ENCODE measurements at regions not wholly inside any gene's neighbourhood (a gene's known extent, or its start where the extent isn't known, plus 50 kb on each side); places are given as distances from the start of the nearest gene placed in this dataset.

DNA sequence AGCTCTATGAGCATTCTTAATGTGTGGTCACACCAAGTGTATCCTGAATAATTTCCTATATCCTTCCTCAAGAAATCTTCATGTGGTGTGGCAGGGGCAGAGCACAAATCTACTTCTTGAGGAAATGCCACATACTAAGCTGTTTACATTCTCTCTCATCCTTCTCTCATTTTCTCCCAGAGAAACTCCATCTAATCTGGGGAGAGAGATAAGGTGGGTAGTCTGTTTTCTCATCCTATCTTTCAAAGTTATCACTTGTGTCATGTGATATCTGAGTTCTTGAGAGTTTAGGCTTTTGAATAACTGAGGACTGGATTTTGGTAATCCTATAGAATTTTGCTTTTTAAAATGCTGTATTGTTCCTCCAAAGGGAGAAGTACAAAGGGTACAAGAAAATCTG lies 141.9 kb upstream of the LRRC7 start:
- no peaks in the 10 kb centered on the region for H4K20me1 ChIP-seq (ENCODE audit: insufficient read depth, low read length)
- H3K36me3 ChIP-seq (ENCODE audit: insufficient read depth, low read length), result no peaks in the 10 kb centered on the region
- no peak overlapping the region for H3K27ac ChIP-seq (ENCODE audit: low read depth, low read length, poor library complexity, severe bottlenecking)
- H3K9ac ChIP-seq (ENCODE audit: low read length), result no peak overlapping the region
- no peaks in the 10 kb centered on the region for H3F3A ChIP-seq (ENCODE audit: insufficient read depth, low read length)
- H3K4me1 ChIP-seq (ENCODE audit: insufficient read depth, low read length, severe bottlenecking), result no peaks in the 10 kb centered on the region
- no peak overlapping the region for H3K4me3 ChIP-seq (ENCODE audit: low read depth, low read length, poor library complexity, severe bottlenecking)
- no peak overlapping the region for H2AFZ ChIP-seq (ENCODE audit: low read length)
- no peaks in the 10 kb centered on the region for H3K9me2 ChIP-seq (ENCODE audit: low read depth, low read length)
- H3K4me2 ChIP-seq (ENCODE audit: low read length), result no peak overlapping the region
- H3K9me3 ChIP-seq (ENCODE audit: low read length), result no peaks in the 10 kb centered on the region
- TF ChIP-seq CTCF (IDR thresholded peaks at IDR 0.05; ENCODE audit: low read length), result no peak
- TF ChIP-seq EZH2 (IDR thresholded peaks at IDR 0.05; ENCODE audit: borderline replicate concordance, low read length), result no peak
- H3K79me2 ChIP-seq (ENCODE audit: insufficient read depth, low read length), result no peaks in the 10 kb centered on the region
- no peaks in the 10 kb centered on the region for H3K27me3 ChIP-seq (ENCODE audit: insufficient read depth, low read length)

DNA sequence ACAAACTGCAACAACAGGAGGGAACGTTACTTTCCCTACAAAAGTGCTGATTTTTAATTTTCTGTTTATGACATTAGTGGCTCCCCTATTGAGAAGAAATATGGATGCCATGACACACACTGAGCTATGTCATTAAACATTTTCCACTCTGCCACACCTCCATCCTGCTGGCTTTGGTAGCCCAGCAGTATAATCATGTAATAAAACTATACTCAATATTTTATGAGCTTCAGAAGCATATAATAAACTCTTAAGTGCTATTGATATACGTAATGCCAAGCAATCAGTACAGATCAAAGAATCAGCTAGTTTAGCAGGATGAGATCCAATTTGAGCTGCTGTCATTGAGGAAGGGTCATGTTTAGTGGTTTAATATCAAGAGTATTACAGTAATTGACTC lies 141.3 kb upstream of the LRRC7 start:
- no peak for TF ChIP-seq EZH2 (IDR thresholded peaks at IDR 0.05; ENCODE audit: borderline replicate concordance, low read length)
- Histone ChIP-seq H3K79me2 (ENCODE audit: insufficient read depth, low read length) (no peaks in the 10 kb centered on the region), H3K4me3 (ENCODE audit: low read depth, low read length, poor library complexity, severe bottlenecking) (no peak overlapping the region), H3K27me3 (ENCODE audit: insufficient read depth, low read length) (no peaks in the 10 kb centered on the region), H2AFZ (ENCODE audit: low read length) (no peak overlapping the region), H4K20me1 (ENCODE audit: insufficient read depth, low read length) (no peaks in the 10 kb centered on the region), H3K9ac (ENCODE audit: low read length) (no peak overlapping the region), H3K27ac (ENCODE audit: low read depth, low read length, poor library complexity, severe bottlenecking) (no peak overlapping the region), H3K4me1 (ENCODE audit: insufficient read depth, low read length, severe bottlenecking) (no peaks in the 10 kb centered on the region), H3K4me2 (ENCODE audit: low read length) (no peak overlapping the region), H3K9me3 (ENCODE audit: low read length) (no peaks in the 10 kb centered on the region), H3K36me3 (ENCODE audit: insufficient read depth, low read length) (no peaks in the 10 kb centered on the region), H3K9me2 (ENCODE audit: low read depth, low read length) (no peaks in the 10 kb centered on the region), H3F3A (ENCODE audit: insufficient read depth, low read length) (no peaks in the 10 kb centered on the region)

- H3K9me3 ChIP-seq (ENCODE audit: low read length), result no peaks in the 10 kb centered on the region
- no peaks in the 10 kb centered on the region for H3F3A ChIP-seq (ENCODE audit: insufficient read depth, low read length)
- no peaks in the 10 kb centered on the region for H3K9me2 ChIP-seq (ENCODE audit: low read depth, low read length)
- H3K79me2 ChIP-seq (ENCODE audit: insufficient read depth, low read length), result no peaks in the 10 kb centered on the region
- no peak overlapping the region for H3K27ac ChIP-seq (ENCODE audit: low read depth, low read length, poor library complexity, severe bottlenecking)
- H3K4me3 ChIP-seq (ENCODE audit: low read depth, low read length, poor library complexity, severe bottlenecking), result no peak overlapping the region
- H4K20me1 ChIP-seq (ENCODE audit: insufficient read depth, low read length), result no peaks in the 10 kb centered on the region
- no peak for TF ChIP-seq EZH2 (IDR thresholded peaks at IDR 0.05; ENCODE audit: borderline replicate concordance, low read length)
- H3K4me2 ChIP-seq (ENCODE audit: low read length), result no peak overlapping the region
- H2AFZ ChIP-seq (ENCODE audit: low read length), result no peak overlapping the region
- H3K4me1 ChIP-seq (ENCODE audit: insufficient read depth, low read length, severe bottlenecking), result no peaks in the 10 kb centered on the region
- no peaks in the 10 kb centered on the region for H3K36me3 ChIP-seq (ENCODE audit: insufficient read depth, low read length)
- no peak overlapping the region for H3K9ac ChIP-seq (ENCODE audit: low read length)
- H3K27me3 ChIP-seq (ENCODE audit: insufficient read depth, low read length), result no peaks in the 10 kb centered on the region
These were observed 134.6 kb upstream of the LRRC7 start for GRCh38 chr1:69433073-69433472.

- Histone ChIP-seq H3K4me3 (ENCODE audit: low read depth, low read length, poor library complexity, severe bottlenecking) (no peak overlapping the region), H3K9me2 (ENCODE audit: low read depth, low read length) (no peaks in the 10 kb centered on the region), H3K36me3 (ENCODE audit: insufficient read depth, low read length) (no peaks in the 10 kb centered on the region), H3K4me1 (ENCODE audit: insufficient read depth, low read length, severe bottlenecking) (no peaks in the 10 kb centered on the region), H2AFZ (ENCODE audit: low read length) (no peak overlapping the region), H3F3A (ENCODE audit: insufficient read depth, low read length) (no peaks in the 10 kb centered on the region), H3K79me2 (ENCODE audit: insufficient read depth, low read length) (no peaks in the 10 kb centered on the region), H3K27me3 (ENCODE audit: insufficient read depth, low read length) (no peaks in the 10 kb centered on the region), H3K27ac (ENCODE audit: low read depth, low read length, poor library complexity, severe bottlenecking) (no peak overlapping the region), H3K9me3 (ENCODE audit: low read length) (no peaks in the 10 kb centered on the region), H3K9ac (ENCODE audit: low read length) (no peak overlapping the region), H4K20me1 (ENCODE audit: insufficient read depth, low read length) (no peaks in the 10 kb centered on the region), H3K4me2 (ENCODE audit: low read length) (no peak overlapping the region)
- TF ChIP-seq EZH2 (IDR thresholded peaks at IDR 0.05; ENCODE audit: borderline replicate concordance, low read length) (no peak), CTCF (IDR thresholded peaks at IDR 0.05; ENCODE audit: low read length) (no peak)
These were observed 131.6 kb upstream of the LRRC7 start for GRCh38 chr1:69436151-69436550.
